GM12878 (cell line): ENCODE measurements at regions not wholly inside any gene's neighbourhood (a gene's known extent, or its start where the extent isn't known, plus 50 kb on each side); places are given as distances from the start of the nearest gene placed in this dataset.
"Not testable (repeated sequence)": the region's sequence is repeated elsewhere in the genome, so short reads cannot be mapped to it uniquely, and the experiment has no call there.

ENCODE experiments used
- ATAC-seq: fragments of 200-7000 bp; cut with Tn5 transposase; 3 replicates; pipeline ENCODE4 v1.9.1; 2020; ENCODE audit warnings: mild to moderate bottlenecking, moderate library complexity
- BruUV-seq: library from RNA; stranded (reverse); fragments of 400-500 nt; replicated peaks from 2 replicates; lab custom pipeline; 2021; lab: Mats Ljungman, UMichigan
- CTCF ChIA-PET: fragments of 300-600 bp; sonication (Branson Sonifier 250); formaldehyde crosslinking; extraction: SDS; loops from one replicate; lab custom pipeline; 2021; ENCODE audit warnings: inconsistent platforms; lab: Yijun Ruan, JAX
- POLR2A ChIA-PET: fragments of 350-600 bp; formaldehyde crosslinking; extraction: SDS; loops from one replicate; lab custom pipeline; 2021; ENCODE audit warnings: inconsistent platforms; lab: Charles Lee
- RAD21 ChIA-PET: fragments of 300-600 bp; sonication (Branson Sonifier 250); formaldehyde crosslinking; loops from one replicate; lab custom pipeline; 2023; ENCODE audit warnings: antibody characterized with exemption; ENCODE audit not compliant: unreplicated experiment; lab: Charles Lee
- SMC1A ChIA-PET: fragments of 300-600 bp; sonication (Branson Sonifier 250); formaldehyde crosslinking; loops from one replicate; lab custom pipeline; 2023; ENCODE audit not compliant: unreplicated experiment, uncharacterized antibody; lab: Charles Lee
- DNase-seq: peaks from one replicate; pipeline ENCODE4 v3.0.0-alpha.2; 2011; ENCODE audit warnings: low read depth, low spot score
- FAIRE-seq: peaks from 3 replicates; lab custom pipeline; 2011; peaks lifted over from hg19 to GRCh38; lab: Jason Lieb, UNC
- H2AFZ ChIP-seq: 2 replicates; pipeline ENCODE4 v1.6.0; 2011; ENCODE audit warnings: low read depth, low read length, control low read depth; ENCODE audit not compliant: control insufficient read depth
- H3K27ac ChIP-seq: 2 replicates; pipeline ENCODE4 v1.5.1; 2011; ENCODE audit warnings: control low read depth; ENCODE audit not compliant: control insufficient read depth, insufficient read depth
- H3K27me3 ChIP-seq, 2 experiments: replicated peaks in 1 of 2; 2 replicates each; pipeline versions ENCODE4 v1.6.0 to v1.6.1; 2011; ENCODE audit warnings: low read length in 1 of 2; ENCODE audit not compliant: control insufficient read depth in 2 of 2, insufficient read depth in 2 of 2
- H3K36me3 ChIP-seq, 2 experiments: 2 replicates each; pipeline ENCODE4 v1.5.1; 2011; ENCODE audit warnings: low read length in 1 of 2; ENCODE audit not compliant: control insufficient read depth in 2 of 2, insufficient read depth in 2 of 2
- H3K4me1 ChIP-seq: 2 replicates; pipeline ENCODE4 v1.6.1; 2011; ENCODE audit warnings: mild to moderate bottlenecking, low read length, moderate library complexity, mixed read lengths; ENCODE audit not compliant: control insufficient read depth, insufficient read depth
- H3K4me2 ChIP-seq: 2 replicates; pipeline ENCODE4 v1.6.0; 2011; ENCODE audit warnings: control low read depth; ENCODE audit not compliant: control insufficient read depth, insufficient read depth
- H3K4me3 ChIP-seq: fragments of 200-600 bp; sonication (generic); 2 replicates; pipeline ENCODE4 v1.5.1; 2016
- H3K79me2 ChIP-seq: 2 replicates; pipeline ENCODE4 v1.6.0; 2011; ENCODE audit warnings: low read length; ENCODE audit not compliant: control insufficient read depth, insufficient read depth
- H3K9ac ChIP-seq: 2 replicates; pipeline ENCODE4 v1.8.0; 2011; ENCODE audit warnings: low read length, control low read depth, mixed read lengths; ENCODE audit not compliant: control insufficient read depth, insufficient read depth
- H3K9me3 ChIP-seq: replicated peaks from 3 replicates; pipeline ENCODE4 v1.5.1; 2011; ENCODE audit warnings: mild to moderate bottlenecking, low read length; ENCODE audit not compliant: control insufficient read depth, insufficient read depth
- H4K20me1 ChIP-seq: 2 replicates; pipeline ENCODE4 v1.6.0; 2011; ENCODE audit not compliant: control insufficient read depth, insufficient read depth
- ATF3 ChIP-seq: IDR thresholded peaks from 2 replicates; pipeline ENCODE4 v1.6.1; 2011; ENCODE audit warnings: low read depth, mild to moderate bottlenecking, low read length, moderate library complexity, borderline replicate concordance; ENCODE audit errors: extremely low read depth
- CEBPB ChIP-seq, 2 experiments: fragments of 150-350 bp in 1 of 2; IDR thresholded peaks; 2 replicates each; pipeline ENCODE4 v1.6.1; 2012 to 2014; ENCODE audit warnings: low read depth in 2 of 2, low read length in 2 of 2, borderline replicate concordance in 1 of 2, inconsistent platforms in 1 of 2
- FOS ChIP-seq: IDR thresholded peaks from 3 replicates; pipeline ENCODE4 v1.6.1; 2011; ENCODE audit warnings: borderline replicate concordance; ENCODE audit not compliant: insufficient read length; ENCODE audit errors: extremely low read depth
- SP1 ChIP-seq: IDR thresholded peaks from one replicate; pipeline ENCODE4 v1.6.1; 2011; ENCODE audit warnings: low read depth, low read length
- WGBS: methylation state at CpG from one replicate; pipeline ENCODE4 v1.1.6; 2016; ENCODE audit warnings: low lambda C conversion rate; ENCODE audit not compliant: insufficient replicate concordance, insufficient coverage; ENCODE audit errors: missing lambda C conversion rate; 5-methylcytosine and 5-hydroxymethylcytosine counted together
- in situ Hi-C: fragments of 300-500 bp; cut with MboI; formaldehyde crosslinking; loops from 9 replicates; pipeline ENCODE4 v1.14.3; 2018; ENCODE audit warnings: mixed read lengths
- intact Hi-C: fragments of 100-400 bp; cut with micrococcal nuclease; formaldehyde crosslinking; loops from one replicate; pipeline ENCODE4 v1.14.2; 2022; ENCODE audit not compliant: unreplicated experiment

- Histone ChIP-seq H2AFZ (no peak overlapping the region), H3K4me2 (no peak overlapping the region), H3K79me2 (no peaks in the 10 kb centered on the region), H3K27me3 (no peaks in the 10 kb centered on the region), H3K27ac (no peak overlapping the region), H3K9me3 (no peaks in the 10 kb centered on the region), H3K4me3 (no peak overlapping the region), H3K4me1 (no peaks in the 10 kb centered on the region), H4K20me1 (no peaks in the 10 kb centered on the region), H3K36me3 (no peaks in the 10 kb centered on the region), H3K9ac (no peak overlapping the region)
- ChIA-PET RAD21 (no interaction called here), POLR2A (no interaction called here), SMC1A (no interaction called here), CTCF (no interaction called here)
- no peak for DNase-seq
- intact Hi-C loops (loop anchor here (5.0 kb wide), 1 partner anchor 99 kb away; no protein-coding TSS in a partner anchor), in situ Hi-C loops (no loop called here)
- FAIRE-seq = no peak
- no TSS peak for BruUV-seq
- TF ChIP-seq FOS (no peak), SP1 (no peak), ATF3 (no peak), CEBPB (IDR thresholded peaks at IDR 0.05; ENCODE audit: borderline replicate concordance in 1 of 2, low read depth in 2 of 2, low read length in 2 of 2) (no peak)
- 34% methylated on average over 3 of the region's 3 CpGs for WGBS
- ATAC-seq = no peak
Observed at GRCh38 chr2:234391625-234392024, 105.3 kb downstream of the ARL4C start.

- H3K9me3 ChIP-seq, SMC1A ChIA-PET, H4K20me1 ChIP-seq, H3K9ac ChIP-seq, FAIRE-seq, ATAC-seq, H3K4me3 ChIP-seq, H3K27me3 ChIP-seq, H2AFZ ChIP-seq, H3K36me3 ChIP-seq, RAD21 ChIA-PET, H3K4me2 ChIP-seq, H3K4me1 ChIP-seq, POLR2A ChIA-PET, in situ Hi-C loops, H3K27ac ChIP-seq, H3K79me2 ChIP-seq, BruUV-seq, DNase-seq, CTCF ChIA-PET: not testable (repeated sequence)
- WGBS = 47% methylated on average over 3 of the region's 3 CpGs
- intact Hi-C loops = loop anchor here (5.0 kb wide), 1 partner anchor 97 kb away; no protein-coding TSS in a partner anchor
Observed at GRCh38 chr2:234389661-234390060, 107.2 kb downstream of the ARL4C start.
